Smooth muscle cell (in vitro differentiated cells): ENCODE measurements at regions not wholly inside any gene's neighbourhood (a gene's known extent, or its start where the extent isn't known, plus 50 kb on each side); places are given as distances from the start of the nearest gene placed in this dataset.

ENCODE experiments used
- DNase-seq: peaks from one replicate; lab custom pipeline; 2025; ENCODE audit not compliant: unreplicated experiment; lab: John Stamatoyannopoulos, UW
- H2AFZ ChIP-seq: fragments of 200-600 bp; sonication (generic); 2 replicates; pipeline ENCODE4 v1.6.0; 2016; ENCODE audit warnings: antibody characterized with exemption, low read depth, mild to moderate bottlenecking
- H3F3A ChIP-seq: fragments of 200-600 bp; sonication (generic); 2 replicates; pipeline ENCODE4 v1.6.0; 2017; ENCODE audit warnings: antibody characterized with exemption, low read depth
- H3K27ac ChIP-seq: fragments of 200-600 bp; sonication (generic); 2 replicates; pipeline ENCODE4 v1.5.1; 2016; ENCODE audit warnings: low read depth, mild to moderate bottlenecking
- H3K27me3 ChIP-seq: fragments of 200-600 bp; sonication (generic); 2 replicates; pipeline ENCODE4 v1.6.1; 2016; ENCODE audit warnings: low read depth, mild to moderate bottlenecking
- H3K36me3 ChIP-seq: fragments of 200-600 bp; sonication (generic); 2 replicates; pipeline ENCODE4 v1.5.1; 2016; ENCODE audit warnings: low read depth
- H3K4me1 ChIP-seq: fragments of 200-600 bp; sonication (generic); 2 replicates; pipeline ENCODE4 v1.5.1; 2016; ENCODE audit warnings: low read depth
- H3K4me2 ChIP-seq: fragments of 200-600 bp; sonication (generic); 2 replicates; pipeline ENCODE4 v1.6.0; 2016; ENCODE audit warnings: mild to moderate bottlenecking
- H3K4me3 ChIP-seq: fragments of 200-600 bp; sonication (generic); 2 replicates; pipeline ENCODE4 v1.5.1; 2016; ENCODE audit warnings: mild to moderate bottlenecking
- H3K79me2 ChIP-seq: fragments of 200-600 bp; sonication (generic); 2 replicates; pipeline ENCODE4 v1.6.0; 2016; ENCODE audit warnings: low read depth, mild to moderate bottlenecking
- H3K9ac ChIP-seq: fragments of 200-600 bp; sonication (generic); 2 replicates; pipeline ENCODE4 v1.6.0; 2016; ENCODE audit warnings: low read depth
- H3K9me3 ChIP-seq: fragments of 200-600 bp; sonication (generic); replicated peaks from 2 replicates; pipeline ENCODE4 v1.5.1; 2016; ENCODE audit warnings: low read depth
- H4K20me1 ChIP-seq: fragments of 200-600 bp; sonication (generic); 2 replicates; pipeline ENCODE4 v1.6.0; 2016; ENCODE audit warnings: low read depth
- CTCF ChIP-seq: fragments of 200-600 bp; sonication (generic); IDR thresholded peaks from 2 replicates; pipeline ENCODE4 v1.5.1; 2017; ENCODE audit warnings: borderline replicate concordance, mild to moderate bottlenecking, antibody characterized with exemption; ENCODE audit not compliant: insufficient read depth, poor library complexity, severe bottlenecking
- WGBS: methylation state at CpG from one replicate; pipeline ENCODE4 v1.1.7; 2016; ENCODE audit warnings: low lambda C conversion rate; 5-methylcytosine and 5-hydroxymethylcytosine counted together

- Histone ChIP-seq H3K4me1 (no peaks in the 10 kb centered on the region), H3K4me2 (peak overlapping the region; percentile 59), H3K79me2 (no peaks in the 10 kb centered on the region), H3K9ac (no peak overlapping the region), H3K27me3 (no peaks in the 10 kb centered on the region), H3K9me3 (no peaks in the 10 kb centered on the region), H3F3A (no peaks in the 10 kb centered on the region), H3K4me3 (no peak overlapping the region), H2AFZ (no peak overlapping the region), H3K27ac (no peak overlapping the region), H4K20me1 (no peaks in the 10 kb centered on the region), H3K36me3 (no peaks in the 10 kb centered on the region)
- no peak for DNase-seq
- 20% methylated on average over 3 of the region's 3 CpGs for WGBS
- TF ChIP-seq CTCF = no peak
Observed at GRCh38 chr4:129369361-129370010, 273.5 kb downstream of the C4orf33 start.

- no peak for TF ChIP-seq CTCF
- DNase-seq = no peak
- Histone ChIP-seq H4K20me1 (no peaks in the 10 kb centered on the region), H3K9ac (no peak overlapping the region), H3K27me3 (no peaks in the 10 kb centered on the region), H3K4me1 (no peaks in the 10 kb centered on the region), H3K4me3 (no peak overlapping the region), H3K36me3 (no peaks in the 10 kb centered on the region), H3K79me2 (no peaks in the 10 kb centered on the region), H3F3A (no peaks in the 10 kb centered on the region), H2AFZ (no peak overlapping the region), H3K9me3 (no peaks in the 10 kb centered on the region), H3K27ac (no peak overlapping the region), H3K4me2 (no peak overlapping the region)
- 87% methylated on average over 4 of the region's 4 CpGs for WGBS
Observed at GRCh38 chr4:129371065-129371464, 275.1 kb downstream of the C4orf33 start.

GRCh38 chr4:129371926-129372325 lies 276.0 kb downstream of the C4orf33 start:
- Histone ChIP-seq H2AFZ (no peak overlapping the region), H3K27ac (no peak overlapping the region), H3F3A (no peaks in the 10 kb centered on the region), H3K4me1 (no peaks in the 10 kb centered on the region), H3K4me2 (no peak overlapping the region), H4K20me1 (no peaks in the 10 kb centered on the region), H3K9me3 (no peaks in the 10 kb centered on the region), H3K4me3 (no peak overlapping the region), H3K36me3 (no peaks in the 10 kb centered on the region), H3K27me3 (no peaks in the 10 kb centered on the region), H3K9ac (no peak overlapping the region), H3K79me2 (no peaks in the 10 kb centered on the region)
- no peak for DNase-seq
- 81% methylated on average over 3 of the region's 3 CpGs for WGBS
- no peak for TF ChIP-seq CTCF
